ENCODE measurements at regions not wholly inside any gene's neighbourhood (a gene's known extent, or its start where the extent isn't known, plus 50 kb on each side); places are given as distances from the start of the nearest gene placed in this dataset.
"Not testable (repeated sequence)": the region's sequence is repeated elsewhere in the genome, so short reads cannot be mapped to it uniquely, and the experiment has no call there.

DNA sequence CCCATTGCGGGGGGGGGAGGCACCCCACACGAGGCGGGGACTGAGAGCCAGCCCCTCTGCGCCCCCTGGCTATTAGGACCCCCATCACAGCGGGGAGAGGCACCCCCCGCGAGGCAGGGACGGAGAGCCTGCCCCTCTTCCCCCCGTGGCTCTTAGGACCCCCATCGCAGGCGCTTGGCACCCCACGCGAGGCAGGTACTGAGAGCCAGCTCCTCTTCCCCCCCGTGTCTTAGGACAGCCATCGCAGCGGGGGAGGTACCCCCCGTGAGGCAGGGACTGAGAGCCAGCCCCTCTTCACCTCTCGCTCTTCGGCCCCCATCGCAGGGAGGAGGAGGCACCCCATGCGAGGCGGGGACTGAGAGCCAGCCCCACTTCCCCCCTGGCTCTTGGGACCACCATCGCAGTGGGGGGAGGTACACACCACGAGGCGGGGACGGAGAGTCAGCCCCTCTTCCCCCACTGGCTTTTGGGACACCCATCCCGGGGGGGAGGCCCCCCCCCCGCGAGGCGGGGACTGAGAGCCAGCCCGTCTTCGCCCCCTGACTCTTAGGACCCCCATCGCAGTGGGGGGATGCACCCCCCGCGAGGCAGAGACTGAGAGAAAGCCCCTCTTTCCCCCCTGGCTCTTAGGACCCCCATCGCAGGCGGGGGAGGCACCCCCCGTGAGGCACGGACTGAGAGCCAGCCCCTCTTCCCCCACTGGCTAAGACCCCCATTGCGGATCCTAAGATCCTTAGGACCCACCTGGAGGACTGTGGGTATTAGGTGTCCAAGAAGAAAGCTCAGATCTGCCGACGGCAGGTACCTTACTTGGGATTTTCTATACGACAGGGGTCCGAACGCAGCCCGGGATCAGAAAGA is 198.6 kb upstream of the PZP start:
- Histone ChIP-seq H3K36me3 (no peaks in the 10 kb centered on the region), H3K27me3 (no peaks in the 10 kb centered on the region), H3K4me3 (peak overlapping the region in 1 of 2 donors; percentile 22), H3K27ac (no peak overlapping the region), H3K9me3 (no peaks in the 10 kb centered on the region), H3K4me1 (no peaks in the 10 kb centered on the region)
- TF ChIP-seq, protein P1, sequence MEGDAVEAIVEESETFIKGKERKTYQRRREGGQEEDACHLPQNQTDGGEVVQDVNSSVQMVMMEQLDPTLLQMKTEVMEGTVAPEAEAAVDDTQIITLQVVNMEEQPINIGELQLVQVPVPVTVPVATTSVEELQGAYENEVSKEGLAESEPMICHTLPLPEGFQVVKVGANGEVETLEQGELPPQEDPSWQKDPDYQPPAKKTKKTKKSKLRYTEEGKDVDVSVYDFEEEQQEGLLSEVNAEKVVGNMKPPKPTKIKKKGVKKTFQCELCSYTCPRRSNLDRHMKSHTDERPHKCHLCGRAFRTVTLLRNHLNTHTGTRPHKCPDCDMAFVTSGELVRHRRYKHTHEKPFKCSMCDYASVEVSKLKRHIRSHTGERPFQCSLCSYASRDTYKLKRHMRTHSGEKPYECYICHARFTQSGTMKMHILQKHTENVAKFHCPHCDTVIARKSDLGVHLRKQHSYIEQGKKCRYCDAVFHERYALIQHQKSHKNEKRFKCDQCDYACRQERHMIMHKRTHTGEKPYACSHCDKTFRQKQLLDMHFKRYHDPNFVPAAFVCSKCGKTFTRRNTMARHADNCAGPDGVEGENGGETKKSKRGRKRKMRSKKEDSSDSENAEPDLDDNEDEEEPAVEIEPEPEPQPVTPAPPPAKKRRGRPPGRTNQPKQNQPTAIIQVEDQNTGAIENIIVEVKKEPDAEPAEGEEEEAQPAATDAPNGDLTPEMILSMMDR (IDR thresholded peaks at IDR 0.05): no peak
- DNase-seq: no peak
- intact Hi-C loops (cut with DNase I; ENCODE audit: low total_unique reads): no loop called here

DNA sequence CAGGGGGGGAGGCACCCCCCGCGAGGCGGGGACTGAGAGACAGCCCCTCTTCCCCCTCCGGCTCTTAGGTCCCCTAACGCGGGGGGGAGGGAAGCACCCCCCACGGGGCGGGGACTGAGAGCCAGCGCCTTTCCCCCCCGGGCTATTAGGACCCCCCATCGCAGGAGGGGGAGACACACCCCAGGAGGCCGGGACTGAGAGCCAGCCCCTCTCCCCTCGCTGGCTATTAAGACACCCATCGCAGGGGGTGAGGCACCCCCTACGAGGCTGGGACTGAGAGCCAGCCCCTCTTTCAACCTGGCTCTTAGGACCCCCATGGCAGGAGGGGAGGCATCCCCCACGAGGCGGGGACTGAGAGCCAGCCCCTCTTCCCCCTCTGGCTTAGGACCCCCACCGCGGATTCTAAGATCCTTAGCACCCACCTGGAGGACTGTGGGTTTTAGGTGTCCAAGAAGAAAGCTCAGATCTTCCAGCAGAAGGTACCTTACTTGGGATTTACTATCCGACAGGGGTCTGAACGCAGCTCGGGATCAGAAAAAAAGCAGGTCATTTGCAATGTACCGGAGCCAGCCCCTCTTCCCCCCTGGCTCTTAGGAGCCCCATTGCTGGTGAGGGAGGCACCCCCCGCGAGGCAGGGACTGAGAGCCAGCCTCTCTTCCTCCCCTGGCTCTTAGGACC is 197.8 kb upstream of the PZP start:
- intact Hi-C loops (cut with DNase I; ENCODE audit: low total_unique reads): no loop called here
- Histone ChIP-seq H3K27ac (no peak overlapping the region), H3K9me3 (no peaks in the 10 kb centered on the region), H3K36me3 (no peaks in the 10 kb centered on the region), H3K4me1 (no peaks in the 10 kb centered on the region), H3K27me3 (no peaks in the 10 kb centered on the region), H3K4me3 (no peak overlapping the region)
- no peak for DNase-seq
- TF ChIP-seq, protein P1 (IDR thresholded peaks at IDR 0.05): no peak

DNA sequence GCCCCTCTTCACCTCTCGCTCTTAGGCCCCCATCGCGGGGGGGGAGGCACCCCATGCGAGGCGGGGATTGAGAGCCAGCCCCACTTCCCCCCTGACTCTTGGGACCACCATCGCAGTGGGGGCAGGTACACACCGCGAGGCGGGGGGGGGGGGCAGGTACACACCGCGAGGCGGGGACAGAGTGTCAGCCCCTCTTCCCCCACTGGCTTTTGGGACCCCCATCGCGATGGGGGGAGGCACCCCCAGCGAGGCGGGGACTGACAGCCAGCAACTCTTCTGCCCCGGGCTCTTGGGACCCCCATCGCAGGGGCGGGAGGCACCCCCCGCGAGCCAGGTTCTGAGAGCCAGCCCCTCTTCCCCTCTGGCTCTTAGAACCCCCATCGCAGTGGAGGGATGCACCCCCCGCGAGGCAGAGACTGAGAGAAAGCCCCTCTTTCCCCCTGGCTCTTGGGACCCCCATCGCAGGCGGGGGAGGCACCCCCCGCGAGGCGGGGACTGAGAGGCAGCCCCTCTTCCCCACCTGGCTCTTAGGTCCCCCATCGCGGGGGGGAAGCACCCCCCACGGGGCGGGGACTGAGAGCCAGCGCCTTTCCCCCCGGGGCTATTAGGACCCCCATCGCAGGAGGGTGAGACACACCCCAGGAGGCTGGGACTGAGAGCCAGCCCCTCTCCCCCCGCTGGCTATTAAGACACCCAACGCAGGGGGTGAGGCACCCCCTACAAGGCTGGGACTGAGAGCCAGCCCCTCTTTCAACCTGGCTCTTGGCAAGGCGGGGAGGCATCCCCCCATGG is 196.5 kb upstream of the PZP start:
- no peaks in the 10 kb centered on the region for H3K9me3 ChIP-seq
- intact Hi-C loops (cut with DNase I; ENCODE audit: low total_unique reads): no loop called here
- H3K27ac ChIP-seq: no peak overlapping the region
- no peaks in the 10 kb centered on the region for H3K27me3 ChIP-seq
- no peaks in the 10 kb centered on the region for H3K4me1 ChIP-seq
- DNase-seq: no peak
- no peaks in the 10 kb centered on the region for H3K36me3 ChIP-seq
- TF ChIP-seq, protein P1 (IDR thresholded peaks at IDR 0.05): no peak
- no peak overlapping the region for H3K4me3 ChIP-seq

DNA sequence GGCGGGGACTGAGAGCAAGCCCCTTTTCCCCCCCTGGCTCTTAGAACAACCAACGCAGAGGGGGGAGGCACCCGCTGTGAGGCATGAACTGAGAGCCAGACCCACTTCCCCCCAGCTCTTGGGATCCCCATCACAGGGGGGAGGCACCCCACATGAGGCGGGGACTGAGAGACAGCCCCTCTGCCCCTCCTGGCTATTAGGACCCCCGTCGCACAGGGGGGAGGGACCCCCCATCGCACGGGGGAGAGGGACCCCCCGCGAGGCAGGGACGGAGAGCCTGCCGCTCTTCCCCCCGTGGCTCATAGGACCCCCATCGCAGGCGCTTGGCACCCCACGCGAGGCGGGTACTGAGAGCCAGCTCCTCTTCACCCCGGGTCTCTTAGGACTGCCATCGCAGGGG is 195.8 kb upstream of the PZP start:
- DNase-seq: no peak
- Histone ChIP-seq H3K4me1 (no peaks in the 10 kb centered on the region), H3K36me3 (no peaks in the 10 kb centered on the region), H3K27me3 (no peaks in the 10 kb centered on the region), H3K4me3 (no peak overlapping the region), H3K9me3 (no peaks in the 10 kb centered on the region), H3K27ac (no peak overlapping the region)
- TF ChIP-seq, protein P1 (IDR thresholded peaks at IDR 0.05): no peak
- intact Hi-C loops (cut with DNase I; ENCODE audit: low total_unique reads): no loop called here

DNA sequence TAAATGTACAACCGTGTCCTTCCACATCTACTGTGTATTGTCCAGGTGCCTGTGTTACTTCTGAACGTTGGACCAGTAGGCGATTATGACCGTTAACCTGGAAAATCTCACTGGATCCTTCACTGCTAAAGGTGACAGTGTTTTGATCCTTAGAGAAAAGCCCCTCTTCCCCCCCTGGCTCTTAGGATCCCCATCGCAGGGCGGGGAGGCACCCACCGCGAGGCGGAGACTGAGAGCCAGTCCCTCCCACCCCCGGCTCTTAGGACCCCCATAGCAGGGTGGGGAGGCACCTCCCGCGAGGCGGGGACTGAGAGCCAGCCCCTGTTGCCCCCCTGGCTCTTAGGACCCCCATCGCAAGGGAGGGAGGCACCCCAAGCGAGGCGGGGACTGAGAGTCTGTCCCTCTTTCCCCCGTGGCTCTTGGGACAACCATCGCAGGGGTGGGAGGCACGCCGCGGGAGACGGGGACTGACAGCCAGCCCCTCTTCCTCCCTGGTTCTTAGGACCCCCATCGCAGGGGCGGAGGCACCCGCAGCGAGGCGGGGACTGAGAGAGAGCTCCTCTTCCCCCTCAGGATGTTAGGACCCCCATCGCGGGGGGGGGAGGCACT is 194.3 kb upstream of the PZP start:
- DNase-seq; H3K9me3 ChIP-seq; H3K36me3 ChIP-seq; H3K27me3 ChIP-seq; H3K4me1 ChIP-seq; H3K27ac ChIP-seq; H3K4me3 ChIP-seq; intact Hi-C loops (cut with DNase I; ENCODE audit: low total_unique reads): not testable (repeated sequence)

DNA sequence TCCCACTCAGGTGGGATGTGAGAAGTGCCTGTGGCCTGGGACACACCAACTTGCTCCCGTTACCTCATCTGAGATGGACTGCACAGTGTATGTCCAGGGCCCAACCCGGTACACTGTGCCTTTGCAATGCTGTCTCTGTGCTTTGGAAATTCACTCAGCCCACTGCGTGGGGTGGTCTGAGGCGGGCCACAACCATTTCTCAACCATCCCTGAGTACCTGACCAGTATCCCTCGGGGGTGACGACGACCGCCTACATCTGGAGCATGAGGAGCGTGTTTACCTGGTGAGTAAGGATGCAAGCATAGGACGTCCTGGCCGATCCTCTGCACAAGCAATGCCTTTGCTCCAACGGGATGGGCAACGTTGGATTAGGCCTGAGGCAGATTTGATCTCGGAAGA is 188.2 kb upstream of the PZP start:
- H3K27me3 ChIP-seq; DNase-seq; H3K27ac ChIP-seq; H3K4me1 ChIP-seq; H3K4me3 ChIP-seq; H3K9me3 ChIP-seq; intact Hi-C loops (cut with DNase I; ENCODE audit: low total_unique reads); H3K36me3 ChIP-seq: not testable (repeated sequence)

DNA sequence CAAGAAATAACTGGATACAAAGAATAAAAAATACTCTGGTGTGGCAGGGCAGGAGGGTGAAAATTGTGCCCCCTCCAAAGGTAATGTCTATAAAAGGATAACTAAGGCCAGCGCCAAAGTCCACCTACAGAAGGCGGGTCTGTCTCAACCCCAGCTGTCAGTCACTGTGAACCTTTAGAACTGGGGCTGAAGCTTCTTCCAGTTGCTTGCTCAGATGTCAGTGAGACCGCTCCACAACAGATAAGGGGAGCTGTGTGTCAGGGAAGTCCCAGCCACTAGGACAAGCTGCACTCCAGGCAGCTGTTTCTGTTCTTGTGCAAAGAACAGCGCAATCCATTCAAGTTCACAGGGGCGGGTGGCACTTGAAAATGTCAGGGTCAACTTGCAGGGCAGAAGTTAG is 187.0 kb upstream of the PZP start:
- H3K9me3 ChIP-seq; H3K36me3 ChIP-seq; intact Hi-C loops (cut with DNase I; ENCODE audit: low total_unique reads); H3K27ac ChIP-seq; H3K27me3 ChIP-seq; DNase-seq; H3K4me1 ChIP-seq; H3K4me3 ChIP-seq: not testable (repeated sequence)
